ENCODE measurements at regions not wholly inside any gene's neighbourhood (a gene's known extent, or its start where the extent isn't known, plus 50 kb on each side); places are given as distances from the start of the nearest gene placed in this dataset.

- H3K9ac ChIP-seq (ENCODE audit: low read length), result no peak overlapping the region
- peaks cover 31% of the 10 kb centered on the region for H3K36me3 ChIP-seq (replicated peaks; ENCODE audit: low read depth, low read length)
- H3K4me2 ChIP-seq (ENCODE audit: low read length), result no peak overlapping the region
- H3K4me1 ChIP-seq (ENCODE audit: low read length), result no peaks in the 10 kb centered on the region
- TF ChIP-seq EZH2phosphoT487 (IDR thresholded peaks at IDR 0.05; ENCODE audit: low read depth) (no peak), CTCF (IDR thresholded peaks at IDR 0.05; ENCODE audit: low read depth, low read length) (no peak)
- H3K79me2 ChIP-seq (ENCODE audit: low read length), result peaks cover 15% of the 10 kb centered on the region
- no peaks in the 10 kb centered on the region for H3K9me3 ChIP-seq (ENCODE audit: insufficient read depth, low read length)
- H4K20me1 ChIP-seq (ENCODE audit: insufficient read depth, low read length), result peaks cover 22% of the 10 kb centered on the region
- no peak overlapping the region for H3K4me3 ChIP-seq (ENCODE audit: low read length)
- H2AFZ ChIP-seq (ENCODE audit: low read depth, low read length), result no peak overlapping the region
- no peak overlapping the region for H3K27ac ChIP-seq (ENCODE audit: low read length)
- H3K27me3 ChIP-seq (ENCODE audit: low read depth, low read length), result no peaks in the 10 kb centered on the region
Measured at GRCh38 chr12:124437121-124437520, 130.3 kb downstream of the NCOR2 start.

GRCh38 chr12:124436366-124436765 is 131.0 kb downstream of the NCOR2 start:
- Histone ChIP-seq H4K20me1 (ENCODE audit: insufficient read depth, low read length) (peaks cover 22% of the 10 kb centered on the region), H3K27me3 (ENCODE audit: low read depth, low read length) (no peaks in the 10 kb centered on the region), H3K9ac (ENCODE audit: low read length) (no peak overlapping the region), H3K27ac (ENCODE audit: low read length) (no peak overlapping the region), H3K9me3 (ENCODE audit: insufficient read depth, low read length) (no peaks in the 10 kb centered on the region), H3K4me1 (ENCODE audit: low read length) (no peaks in the 10 kb centered on the region), H3K36me3 (replicated peaks; ENCODE audit: low read depth, low read length) (peaks cover 31% of the 10 kb centered on the region), H3K4me2 (ENCODE audit: low read length) (no peak overlapping the region), H3K4me3 (ENCODE audit: low read length) (no peak overlapping the region), H3K79me2 (ENCODE audit: low read length) (peaks cover 15% of the 10 kb centered on the region), H2AFZ (ENCODE audit: low read depth, low read length) (no peak overlapping the region)
- TF ChIP-seq CTCF (IDR thresholded peaks at IDR 0.05; ENCODE audit: low read depth, low read length) (no peak), EZH2phosphoT487 (IDR thresholded peaks at IDR 0.05; ENCODE audit: low read depth) (no peak)

- TF ChIP-seq EZH2phosphoT487 (IDR thresholded peaks at IDR 0.05; ENCODE audit: low read depth), result no peak
- TF ChIP-seq CTCF (IDR thresholded peaks at IDR 0.05; ENCODE audit: low read depth, low read length), result no peak
- H3K27ac ChIP-seq (ENCODE audit: low read length), result no peak overlapping the region
- no peaks in the 10 kb centered on the region for H3K9me3 ChIP-seq (ENCODE audit: insufficient read depth, low read length)
- peaks cover 11% of the 10 kb centered on the region for H3K79me2 ChIP-seq (ENCODE audit: low read length)
- H3K4me3 ChIP-seq (ENCODE audit: low read length), result no peak overlapping the region
- H3K36me3 ChIP-seq (replicated peaks; ENCODE audit: low read depth, low read length), result peaks cover 27% of the 10 kb centered on the region
- H3K4me1 ChIP-seq (ENCODE audit: low read length), result no peaks in the 10 kb centered on the region
- H2AFZ ChIP-seq (ENCODE audit: low read depth, low read length), result no peak overlapping the region
- no peak overlapping the region for H3K9ac ChIP-seq (ENCODE audit: low read length)
- no peak overlapping the region for H3K4me2 ChIP-seq (ENCODE audit: low read length)
- H4K20me1 ChIP-seq (ENCODE audit: insufficient read depth, low read length), result peaks cover 18% of the 10 kb centered on the region
- H3K27me3 ChIP-seq (ENCODE audit: low read depth, low read length), result no peaks in the 10 kb centered on the region
Measured at GRCh38 chr12:124435806-124436345, 131.5 kb downstream of the NCOR2 start.

GRCh38 chr12:124434951-124435805 is 132.2 kb downstream of the NCOR2 start:
- Histone ChIP-seq H3K9ac (ENCODE audit: low read length) (no peak overlapping the region), H3K4me2 (ENCODE audit: low read length) (no peak overlapping the region), H3K36me3 (replicated peaks; ENCODE audit: low read depth, low read length) (peaks cover 29% of the 10 kb centered on the region), H4K20me1 (ENCODE audit: insufficient read depth, low read length) (peaks cover 11% of the 10 kb centered on the region; the same call in 1 of the 2 replicates), H3K4me1 (ENCODE audit: low read length) (no peaks in the 10 kb centered on the region), H3K27ac (ENCODE audit: low read length) (no peak overlapping the region), H3K4me3 (ENCODE audit: low read length) (no peak overlapping the region), H3K27me3 (ENCODE audit: low read depth, low read length) (no peaks in the 10 kb centered on the region), H3K9me3 (ENCODE audit: insufficient read depth, low read length) (no peaks in the 10 kb centered on the region), H3K79me2 (ENCODE audit: low read length) (peaks cover 6% of the 10 kb centered on the region), H2AFZ (ENCODE audit: low read depth, low read length) (no peak overlapping the region)
- TF ChIP-seq CTCF (IDR thresholded peaks at IDR 0.05; ENCODE audit: low read depth, low read length) (no peak), EZH2phosphoT487 (IDR thresholded peaks at IDR 0.05; ENCODE audit: low read depth) (no peak)

Data from OCI-LY3 (cell line).